ENCODE measurements at regions not wholly inside any gene's neighbourhood (a gene's known extent, or its start where the extent isn't known, plus 50 kb on each side); places are given as distances from the start of the nearest gene placed in this dataset.

GRCh38 chr3:189094539-189094938, 77.2 kb upstream of the TPRG1 start:
- Histone ChIP-seq H2AFZ (no peak overlapping the region), H3K4me1 (replicated peaks; ENCODE audit: insufficient read depth) (no peaks in the 10 kb centered on the region), H3F3A (ENCODE audit: insufficient read depth, low read depth) (no peaks in the 10 kb centered on the region), H3K27me3 (ENCODE audit: insufficient read depth, low read depth) (no peaks in the 10 kb centered on the region), H3K9me2 (ENCODE audit: insufficient read depth) (no peaks in the 10 kb centered on the region), H3K4me2 (no peak overlapping the region), H4K20me1 (ENCODE audit: insufficient read depth) (no peaks in the 10 kb centered on the region), H3K79me2 (ENCODE audit: low read depth) (no peaks in the 10 kb centered on the region), H3K27ac (no peak overlapping the region), H3K36me3 (ENCODE audit: low read depth) (no peaks in the 10 kb centered on the region), H3K9me3 (ENCODE audit: insufficient read depth, low read depth) (no peaks in the 10 kb centered on the region), H3K4me3 (no peak overlapping the region)
- POLR2A ChIA-PET (ENCODE audit: unreplicated experiment), result interaction anchor here (0.7 kb wide), 1 partner anchor 225 kb away, joined by 7 read pairs; no protein-coding TSS in a partner anchor
- no TSS peak for BruUV-seq (replicated peaks)
- intact Hi-C loops (cut with micrococcal nuclease; ENCODE audit: unreplicated experiment), result no loop called here
- CTCF ChIA-PET, result no interaction called here
- DNase-seq, result no peak
- no peak for TF ChIP-seq CTCF (conservative IDR thresholded peaks at IDR 0.05)
- TF ChIP-seq EZH2 (IDR thresholded peaks at IDR 0.05; ENCODE audit: low read depth), result no peak

GRCh38 chr3:189096092-189096491, 75.7 kb upstream of the TPRG1 start:
- H3K4me2 ChIP-seq, result no peak overlapping the region
- no peaks in the 10 kb centered on the region for H3F3A ChIP-seq (ENCODE audit: insufficient read depth, low read depth)
- H3K9me3 ChIP-seq (ENCODE audit: insufficient read depth, low read depth), result no peaks in the 10 kb centered on the region
- CTCF ChIA-PET, result no interaction called here
- no peaks in the 10 kb centered on the region for H3K36me3 ChIP-seq (ENCODE audit: low read depth)
- no peak overlapping the region for H2AFZ ChIP-seq
- BruUV-seq (replicated peaks), result no TSS peak
- TF ChIP-seq CTCF (conservative IDR thresholded peaks at IDR 0.05), result no peak
- TF ChIP-seq EZH2 (IDR thresholded peaks at IDR 0.05; ENCODE audit: low read depth), result no peak
- H3K27ac ChIP-seq, result no peak overlapping the region
- no peaks in the 10 kb centered on the region for H3K9me2 ChIP-seq (ENCODE audit: insufficient read depth)
- intact Hi-C loops (cut with micrococcal nuclease; ENCODE audit: unreplicated experiment), result no loop called here
- POLR2A ChIA-PET (ENCODE audit: unreplicated experiment), result interaction anchor here (0.7 kb wide), 1 partner anchor 26 kb away, joined by 4 read pairs; no protein-coding TSS in a partner anchor
- no peaks in the 10 kb centered on the region for H3K27me3 ChIP-seq (ENCODE audit: insufficient read depth, low read depth)
- no peak for DNase-seq
- no peaks in the 10 kb centered on the region for H3K79me2 ChIP-seq (ENCODE audit: low read depth)
- no peak overlapping the region for H3K4me3 ChIP-seq
- no peaks in the 10 kb centered on the region for H4K20me1 ChIP-seq (ENCODE audit: insufficient read depth)
- H3K4me1 ChIP-seq (replicated peaks; ENCODE audit: insufficient read depth), result no peaks in the 10 kb centered on the region

GRCh38 chr3:189099031-189099471, 72.7 kb upstream of the TPRG1 start:
- Histone ChIP-seq H3F3A (ENCODE audit: insufficient read depth, low read depth) (no peaks in the 10 kb centered on the region), H3K4me3 (no peak overlapping the region), H3K36me3 (ENCODE audit: low read depth) (no peaks in the 10 kb centered on the region), H3K27ac (no peak overlapping the region), H2AFZ (no peak overlapping the region), H3K9me3 (ENCODE audit: insufficient read depth, low read depth) (no peaks in the 10 kb centered on the region), H3K4me2 (no peak overlapping the region), H3K4me1 (replicated peaks; ENCODE audit: insufficient read depth) (no peaks in the 10 kb centered on the region), H3K9me2 (ENCODE audit: insufficient read depth) (no peaks in the 10 kb centered on the region), H3K27me3 (ENCODE audit: insufficient read depth, low read depth) (no peaks in the 10 kb centered on the region), H3K79me2 (ENCODE audit: low read depth) (no peaks in the 10 kb centered on the region), H4K20me1 (ENCODE audit: insufficient read depth) (no peaks in the 10 kb centered on the region)
- intact Hi-C loops (cut with micrococcal nuclease; ENCODE audit: unreplicated experiment), result no loop called here
- CTCF ChIA-PET, result interaction anchor here (0.7 kb wide), 1 partner anchor 370 kb away, joined by 3 read pairs; no protein-coding TSS in a partner anchor
- POLR2A ChIA-PET (ENCODE audit: unreplicated experiment), result no interaction called here
- no TSS peak for BruUV-seq (replicated peaks)
- no peak for TF ChIP-seq CTCF (conservative IDR thresholded peaks at IDR 0.05)
- no peak for TF ChIP-seq EZH2 (IDR thresholded peaks at IDR 0.05; ENCODE audit: low read depth)
- no peak for DNase-seq
